ENCODE measurements at regions not wholly inside any gene's neighbourhood (a gene's known extent, or its start where the extent isn't known, plus 50 kb on each side); places are given as distances from the start of the nearest gene placed in this dataset.

DNA sequence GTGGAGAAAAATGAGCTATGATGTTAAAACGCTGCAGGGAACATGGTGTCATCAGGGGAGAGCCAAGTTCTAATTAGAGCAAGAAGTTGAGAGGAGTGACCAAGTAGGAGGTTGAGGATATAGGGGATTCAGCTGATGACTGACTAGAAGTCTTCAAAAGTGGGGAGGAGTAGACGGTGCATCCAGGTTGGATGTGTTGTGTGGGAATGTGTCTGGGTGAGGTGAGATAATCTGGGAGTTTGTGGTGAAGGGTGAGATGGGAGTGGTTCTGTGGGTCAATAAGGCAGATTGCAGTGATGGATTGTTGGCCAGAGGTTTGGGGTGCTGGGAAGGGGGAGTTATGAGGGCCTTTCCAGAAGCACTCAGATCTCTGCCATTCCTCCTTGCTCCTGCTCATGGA is 72.0 kb upstream of the IRF2BP2 start:
- TF ChIP-seq, protein P1, sequence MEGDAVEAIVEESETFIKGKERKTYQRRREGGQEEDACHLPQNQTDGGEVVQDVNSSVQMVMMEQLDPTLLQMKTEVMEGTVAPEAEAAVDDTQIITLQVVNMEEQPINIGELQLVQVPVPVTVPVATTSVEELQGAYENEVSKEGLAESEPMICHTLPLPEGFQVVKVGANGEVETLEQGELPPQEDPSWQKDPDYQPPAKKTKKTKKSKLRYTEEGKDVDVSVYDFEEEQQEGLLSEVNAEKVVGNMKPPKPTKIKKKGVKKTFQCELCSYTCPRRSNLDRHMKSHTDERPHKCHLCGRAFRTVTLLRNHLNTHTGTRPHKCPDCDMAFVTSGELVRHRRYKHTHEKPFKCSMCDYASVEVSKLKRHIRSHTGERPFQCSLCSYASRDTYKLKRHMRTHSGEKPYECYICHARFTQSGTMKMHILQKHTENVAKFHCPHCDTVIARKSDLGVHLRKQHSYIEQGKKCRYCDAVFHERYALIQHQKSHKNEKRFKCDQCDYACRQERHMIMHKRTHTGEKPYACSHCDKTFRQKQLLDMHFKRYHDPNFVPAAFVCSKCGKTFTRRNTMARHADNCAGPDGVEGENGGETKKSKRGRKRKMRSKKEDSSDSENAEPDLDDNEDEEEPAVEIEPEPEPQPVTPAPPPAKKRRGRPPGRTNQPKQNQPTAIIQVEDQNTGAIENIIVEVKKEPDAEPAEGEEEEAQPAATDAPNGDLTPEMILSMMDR (IDR thresholded peaks at IDR 0.05; ENCODE audit: control insufficient read depth, insufficient read depth, low read depth, low read length, missing control alignments) = no peak
- no peak overlapping the region for H3K4me3 ChIP-seq (ENCODE audit: control insufficient read depth, low read depth, low read length)
- no peak for DNase-seq (ENCODE audit: low read depth)

DNA sequence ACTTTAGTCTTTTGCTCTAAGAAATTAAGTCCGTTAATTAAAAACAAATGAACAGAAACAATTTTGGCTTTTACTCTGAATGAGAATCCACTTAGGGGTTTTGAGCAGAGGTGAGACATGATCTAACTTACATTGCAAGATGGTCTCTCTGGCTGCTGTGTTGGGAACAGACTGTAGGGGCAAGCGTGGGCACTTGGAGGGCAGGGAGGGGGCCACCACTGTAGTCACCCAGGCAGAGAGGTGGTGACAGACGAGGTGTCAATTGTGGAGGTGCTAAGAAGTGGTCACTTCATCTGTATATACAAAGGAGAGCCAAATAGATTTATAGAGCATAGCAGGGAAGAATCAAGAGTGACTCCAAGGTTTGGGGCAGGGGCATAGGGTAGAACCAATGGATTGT is 71.1 kb upstream of the IRF2BP2 start:
- H3K4me3 ChIP-seq (ENCODE audit: control insufficient read depth, low read depth, low read length) = no peak overlapping the region
- TF ChIP-seq, protein P1 (IDR thresholded peaks at IDR 0.05; ENCODE audit: control insufficient read depth, insufficient read depth, low read depth, low read length, missing control alignments) = no peak
- no peak for DNase-seq (ENCODE audit: low read depth)

DNA sequence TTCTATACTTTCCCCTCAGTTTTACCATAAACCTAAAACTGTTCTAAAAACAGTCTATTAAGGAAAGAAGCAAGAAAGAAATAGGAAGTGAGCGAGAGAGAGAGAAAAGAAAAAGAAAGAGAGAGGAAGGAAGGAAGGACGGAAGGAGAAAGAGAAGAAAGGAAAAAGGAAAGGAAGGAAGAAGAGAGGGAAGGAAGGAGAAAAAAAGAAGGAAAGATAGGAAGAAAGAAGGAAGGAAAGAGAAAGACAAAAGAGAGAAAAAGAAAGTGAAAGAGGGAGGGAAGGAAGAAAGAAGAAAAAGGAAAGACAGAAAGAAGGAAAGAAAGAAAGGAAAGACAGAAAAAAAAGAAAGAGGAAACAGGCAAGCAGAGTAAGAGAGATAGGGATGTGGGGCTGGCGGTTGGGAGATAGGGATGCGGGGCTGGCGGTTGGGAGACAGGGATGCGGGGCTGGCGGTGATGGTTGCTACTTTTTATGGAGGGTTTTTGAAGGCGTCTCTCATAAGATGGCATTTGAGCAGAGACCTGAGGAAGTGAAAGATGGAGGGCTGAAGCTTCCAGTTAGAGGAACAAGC is 70.4 kb upstream of the IRF2BP2 start:
- no peak for DNase-seq (ENCODE audit: low read depth)
- TF ChIP-seq, protein P1 (IDR thresholded peaks at IDR 0.05; ENCODE audit: control insufficient read depth, insufficient read depth, low read depth, low read length, missing control alignments) = no peak
- no peak overlapping the region for H3K4me3 ChIP-seq (ENCODE audit: control insufficient read depth, low read depth, low read length)

DNA sequence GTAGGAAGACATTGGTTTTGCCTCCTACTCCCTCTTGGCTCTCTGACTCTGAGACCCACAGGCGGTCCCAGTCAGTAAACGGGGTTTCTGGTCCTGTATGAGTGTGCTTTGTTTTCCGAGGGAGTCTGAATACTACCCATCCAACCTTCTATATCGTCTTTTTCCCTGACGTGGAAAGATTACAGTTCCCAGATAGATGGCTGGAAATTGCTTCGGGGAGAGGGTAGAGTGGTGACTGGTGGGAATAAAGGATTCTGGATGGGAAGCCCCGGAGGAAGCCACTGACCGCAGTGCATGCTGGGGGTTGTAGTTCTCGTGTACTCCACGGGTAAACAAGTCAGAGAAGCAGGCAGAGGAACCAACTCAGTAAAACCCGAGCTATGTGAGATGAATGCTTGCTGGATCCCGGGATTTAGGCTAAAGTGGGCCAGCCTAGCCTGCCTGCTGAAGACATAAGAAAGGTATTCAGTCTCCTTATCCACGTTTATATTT is 66.2 kb upstream of the IRF2BP2 start:
- TF ChIP-seq, protein P1 (IDR thresholded peaks at IDR 0.05; ENCODE audit: control insufficient read depth, insufficient read depth, low read depth, low read length, missing control alignments) = no peak
- peak overlapping the region; percentile 28 for H3K4me3 ChIP-seq (ENCODE audit: control insufficient read depth, low read depth, low read length)
- no peak for DNase-seq (ENCODE audit: low read depth)

DNA sequence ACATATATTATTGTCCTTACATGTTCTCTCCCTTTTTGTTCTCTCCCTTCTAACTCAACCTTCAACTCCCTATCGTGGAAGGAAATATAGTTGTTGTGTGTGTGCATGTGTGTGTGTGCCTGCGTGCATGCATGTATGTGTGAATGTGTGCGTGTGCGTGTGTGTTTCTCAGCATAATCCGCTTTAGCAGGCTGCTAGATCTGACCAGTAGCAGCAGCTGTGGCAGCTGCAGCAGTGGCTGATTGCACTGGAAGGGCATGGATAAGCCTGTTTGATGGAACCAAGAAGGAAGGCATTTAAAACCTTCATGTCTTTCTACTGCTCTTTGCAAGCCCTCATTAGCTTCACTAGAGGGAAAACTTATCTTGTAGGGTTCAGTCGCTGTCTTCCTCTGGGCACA is 65.6 kb upstream of the IRF2BP2 start:
- TF ChIP-seq, protein P1 (IDR thresholded peaks at IDR 0.05; ENCODE audit: control insufficient read depth, insufficient read depth, low read depth, low read length, missing control alignments) = no peak
- H3K4me3 ChIP-seq (ENCODE audit: control insufficient read depth, low read depth, low read length) = no peak overlapping the region

DNA sequence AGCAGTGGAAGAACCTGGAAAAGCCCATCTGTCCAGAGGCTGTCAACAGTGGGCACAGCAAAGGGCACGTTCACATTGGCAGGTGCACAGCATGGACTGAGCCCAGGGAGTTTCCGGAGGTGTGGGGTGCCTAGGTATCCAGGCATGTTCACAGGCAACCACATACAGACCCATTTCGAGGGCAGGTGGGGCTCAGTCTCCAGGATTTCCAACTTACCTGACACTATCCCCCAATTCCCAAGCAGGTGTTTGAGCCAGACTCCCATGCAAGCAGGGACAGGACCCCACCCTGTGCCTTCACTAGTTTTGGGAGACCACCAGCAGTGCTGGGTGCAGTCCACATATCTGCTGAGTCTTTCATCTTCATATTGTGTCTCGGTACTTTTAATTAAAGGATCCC is 65.0 kb upstream of the IRF2BP2 start:
- H3K4me3 ChIP-seq (ENCODE audit: control insufficient read depth, low read depth, low read length) = no peak overlapping the region
- no peak for DNase-seq (ENCODE audit: low read depth)
- TF ChIP-seq, protein P1 (IDR thresholded peaks at IDR 0.05; ENCODE audit: control insufficient read depth, insufficient read depth, low read depth, low read length, missing control alignments) = no peak

More for the DNA sequence above, 65.6 kb upstream of the IRF2BP2 start:
- DNase-seq (ENCODE audit: low read depth) = no peak
